HEK293T (cell line): ENCODE measurements at regions not wholly inside any gene's neighbourhood (a gene's known extent, or its start where the extent isn't known, plus 50 kb on each side); places are given as distances from the start of the nearest gene placed in this dataset.
"Not testable (repeated sequence)": the region's sequence is repeated elsewhere in the genome, so short reads cannot be mapped to it uniquely, and the experiment has no call there.

Source experiments
- CTCF ChIA-PET: fragments of 350-600 bp; formaldehyde crosslinking; extraction: SDS; loops from one replicate; lab custom pipeline; 2021; ENCODE audit warnings: antibody characterized with exemption, inconsistent platforms; lab: Yijun Ruan, JAX
- POLR2A ChIA-PET: fragments of 350-600 bp; formaldehyde crosslinking; extraction: SDS; loops from one replicate; lab custom pipeline; 2020; ENCODE audit warnings: antibody characterized with exemption, inconsistent platforms; lab: Yijun Ruan, JAX
- DNase-seq: peaks from one replicate; pipeline ENCODE4 v3.0.0; 2012; ENCODE audit warnings: mixed read lengths; ENCODE audit errors: extremely low spot score
- ARNT ChIP-seq: fragments of 450-650 bp; IDR thresholded peaks from 2 replicates; pipeline ENCODE4 v1.6.1; 2017; ENCODE audit warnings: mild to moderate bottlenecking
- BHLHE40 ChIP-seq: fragments of 450-650 bp; IDR thresholded peaks from 2 replicates; pipeline ENCODE4 v1.6.1; 2016; ENCODE audit warnings: mild to moderate bottlenecking, moderate library complexity, borderline replicate concordance
- CTBP1 ChIP-seq: fragments of 450-650 bp; IDR thresholded peaks from 2 replicates; pipeline ENCODE4 v1.6.1; 2016; ENCODE audit warnings: borderline replicate concordance
- ELF4 ChIP-seq: fragments of 450-650 bp; IDR thresholded peaks from 2 replicates; pipeline ENCODE4 v1.6.1; 2017; ENCODE audit warnings: antibody characterized with exemption
- FOXA1 ChIP-seq: fragments of 450-650 bp; IDR thresholded peaks from 2 replicates; pipeline ENCODE4 v1.6.1; 2016; ENCODE audit warnings: mild to moderate bottlenecking
- FOXK2 ChIP-seq: fragments of 450-650 bp; IDR thresholded peaks from 2 replicates; pipeline ENCODE4 v1.6.1; 2016; ENCODE audit warnings: mild to moderate bottlenecking
- FOXM1 ChIP-seq: fragments of 450-650 bp; IDR thresholded peaks from 2 replicates; pipeline ENCODE4 v1.6.1; 2017; ENCODE audit warnings: mild to moderate bottlenecking, borderline replicate concordance
- HDGF ChIP-seq: fragments of 450-650 bp; IDR thresholded peaks from 2 replicates; pipeline ENCODE4 v1.6.1; 2017; ENCODE audit warnings: antibody characterized with exemption, borderline replicate concordance
- L3MBTL2 ChIP-seq: fragments of 450-650 bp; conservative IDR thresholded peaks from 2 replicates; pipeline ENCODE4 v1.6.1; 2016; ENCODE audit warnings: mild to moderate bottlenecking
- LEF1 ChIP-seq: fragments of 450-650 bp; IDR thresholded peaks from 2 replicates; pipeline ENCODE4 v1.6.1; 2017; ENCODE audit warnings: mild to moderate bottlenecking, borderline replicate concordance
- NFRKB ChIP-seq: fragments of 450-650 bp; IDR thresholded peaks from 2 replicates; pipeline ENCODE4 v1.6.1; 2016; ENCODE audit warnings: mild to moderate bottlenecking, moderate library complexity
- SP1 ChIP-seq: fragments of 450-650 bp; IDR thresholded peaks from 2 replicates; pipeline ENCODE4 v1.6.1; 2017
- SUZ12 ChIP-seq: fragments of 450-650 bp; IDR thresholded peaks from 2 replicates; pipeline ENCODE4 v1.6.1; 2016; ENCODE audit warnings: mild to moderate bottlenecking
- TARDBP ChIP-seq: fragments of 450-650 bp; IDR thresholded peaks from 2 replicates; pipeline ENCODE4 v1.6.1; 2016
- ZNF384 ChIP-seq: fragments of 450-650 bp; IDR thresholded peaks from 2 replicates; pipeline ENCODE4 v1.6.1; 2016
- TF ChIP-seq, protein P1 (sequence below): fragments of 450-650 bp; IDR thresholded peaks from 2 replicates; pipeline ENCODE4 v1.6.1; 2016

DNA sequence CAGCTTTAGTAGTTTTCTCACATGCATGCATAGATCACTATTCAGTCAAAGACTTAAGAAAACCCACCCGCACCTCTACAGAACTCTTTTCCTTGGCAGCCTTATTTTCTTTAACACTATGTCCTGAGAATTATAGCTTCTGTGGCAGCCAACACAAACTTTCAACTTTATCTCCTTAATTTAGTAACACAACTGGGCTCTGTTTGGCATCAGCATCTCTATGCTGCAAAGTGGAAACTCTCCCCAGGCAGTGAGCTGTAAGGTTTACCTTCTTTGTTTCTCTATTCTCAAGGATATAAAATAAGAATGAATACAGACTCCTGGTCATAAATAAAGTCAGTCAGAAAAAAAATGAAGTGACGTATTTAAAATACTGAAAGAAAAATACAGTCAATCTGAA, 115.2 kb upstream of the PPP1R9A start:
- TF ChIP-seq LEF1 = no peak
- TF ChIP-seq TARDBP = no peak
- TF ChIP-seq ARNT = no peak
- TF ChIP-seq FOXK2 = no peak
- TF ChIP-seq SP1 = no peak
- no peak for TF ChIP-seq FOXM1
- no peak for TF ChIP-seq HDGF
- no peak for TF ChIP-seq ELF4
- TF ChIP-seq FOXA1 = no peak
- no peak for TF ChIP-seq L3MBTL2
- no peak for TF ChIP-seq SUZ12
- no peak for TF ChIP-seq CTBP1
- no peak for TF ChIP-seq ZNF384
- TF ChIP-seq NFRKB = no peak
- ChIA-PET POLR2A (no interaction called here), CTCF (no interaction called here)
- no peak for DNase-seq

DNA sequence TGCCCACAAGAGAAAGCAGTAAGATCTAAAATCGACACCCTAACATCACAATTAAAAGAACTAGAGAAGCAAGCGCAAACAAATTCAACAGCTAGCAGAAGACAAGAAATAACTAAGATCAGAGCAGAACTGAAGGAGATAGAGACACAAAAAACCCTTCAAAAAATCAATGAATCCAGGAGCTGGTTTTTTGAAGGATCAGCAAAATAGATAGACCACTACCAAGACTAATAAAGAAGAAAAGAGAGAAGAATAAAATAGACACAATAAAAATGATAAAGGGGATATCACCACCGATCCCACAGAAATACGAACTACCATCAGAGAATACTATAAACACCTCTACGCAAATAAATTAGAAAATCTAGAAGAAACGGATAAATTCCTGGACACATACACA, 110.0 kb upstream of the PPP1R9A start:
- CTCF ChIA-PET, DNase-seq, POLR2A ChIA-PET: not testable (repeated sequence)

DNA sequence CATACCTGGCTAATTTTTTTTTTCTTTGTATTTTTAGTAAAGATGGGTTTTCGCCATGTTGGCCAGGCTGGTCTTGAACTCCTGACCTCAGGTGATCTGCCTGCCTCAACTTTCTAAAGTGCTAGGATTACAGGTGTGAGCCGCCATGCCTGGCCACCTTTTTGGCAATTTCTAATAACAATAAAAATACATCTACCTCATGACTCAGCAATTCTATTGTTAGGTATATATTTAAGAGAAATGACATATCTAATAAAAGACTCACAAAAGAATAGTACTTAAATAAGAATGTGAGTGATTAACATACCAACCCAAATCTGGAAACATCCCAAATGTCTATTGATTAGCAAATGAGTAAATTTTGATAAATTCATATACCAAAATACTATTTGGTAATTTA, 103.6 kb upstream of the PPP1R9A start:
- POLR2A ChIA-PET = no interaction called here
- DNase-seq = no peak
- TF ChIP-seq HDGF (no peak), ARNT (no peak)
- CTCF ChIA-PET = no interaction called here

DNA sequence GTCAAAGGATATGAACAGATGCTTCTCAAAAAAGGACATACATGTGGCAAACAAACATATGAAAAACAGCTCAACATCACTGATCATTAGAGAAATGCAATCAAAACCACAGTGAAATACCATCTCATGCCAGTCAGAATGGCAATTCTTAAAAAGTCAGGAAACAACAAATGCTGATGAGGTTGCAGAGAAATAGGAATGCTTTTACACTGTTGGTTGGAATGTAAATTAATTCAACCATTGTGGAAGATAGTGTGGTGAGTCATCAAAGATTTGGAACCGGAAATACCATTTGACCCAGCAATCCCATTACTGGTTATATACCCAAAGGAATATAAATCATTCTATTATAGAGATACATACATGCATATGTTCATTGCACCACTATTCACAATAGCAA, 98.7 kb upstream of the PPP1R9A start:
- CTCF ChIA-PET, POLR2A ChIA-PET, DNase-seq: not testable (repeated sequence)

DNA sequence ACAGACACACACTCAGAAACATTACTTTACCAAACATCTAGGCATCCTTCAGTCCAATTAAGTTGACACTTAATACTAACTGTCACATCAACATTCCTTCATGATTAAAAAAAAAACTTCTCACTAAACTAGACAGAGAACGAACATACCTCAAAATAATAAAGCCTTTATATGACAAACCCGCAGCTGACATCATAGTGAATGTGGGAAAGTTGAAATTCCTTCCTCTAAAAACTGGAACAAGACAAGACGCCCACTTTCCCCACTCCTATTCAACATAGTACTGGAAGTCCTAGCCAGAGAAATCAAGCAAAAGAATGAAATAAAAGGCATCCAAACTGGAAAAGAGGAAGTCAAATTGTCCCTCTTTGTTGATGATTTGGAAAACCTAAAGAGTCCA, 96.9 kb upstream of the PPP1R9A start:
- CTCF ChIA-PET = no interaction called here
- DNase-seq = no peak
- TF ChIP-seq FOXM1 (no peak), BHLHE40 (no peak), SUZ12 (no peak), FOXA1 (no peak), HDGF (no peak), NFRKB (no peak), TARDBP (no peak), SP1 (no peak), ARNT (no peak), LEF1 (no peak), CTBP1 (no peak), ZNF384 (no peak), FOXK2 (no peak), ELF4 (no peak), L3MBTL2 (no peak)
- TF ChIP-seq, protein P1, sequence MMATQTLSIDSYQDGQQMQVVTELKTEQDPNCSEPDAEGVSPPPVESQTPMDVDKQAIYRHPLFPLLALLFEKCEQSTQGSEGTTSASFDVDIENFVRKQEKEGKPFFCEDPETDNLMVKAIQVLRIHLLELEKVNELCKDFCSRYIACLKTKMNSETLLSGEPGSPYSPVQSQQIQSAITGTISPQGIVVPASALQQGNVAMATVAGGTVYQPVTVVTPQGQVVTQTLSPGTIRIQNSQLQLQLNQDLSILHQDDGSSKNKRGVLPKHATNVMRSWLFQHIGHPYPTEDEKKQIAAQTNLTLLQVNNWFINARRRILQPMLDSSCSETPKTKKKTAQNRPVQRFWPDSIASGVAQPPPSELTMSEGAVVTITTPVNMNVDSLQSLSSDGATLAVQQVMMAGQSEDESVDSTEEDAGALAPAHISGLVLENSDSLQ = no peak
- POLR2A ChIA-PET = no interaction called here

DNA sequence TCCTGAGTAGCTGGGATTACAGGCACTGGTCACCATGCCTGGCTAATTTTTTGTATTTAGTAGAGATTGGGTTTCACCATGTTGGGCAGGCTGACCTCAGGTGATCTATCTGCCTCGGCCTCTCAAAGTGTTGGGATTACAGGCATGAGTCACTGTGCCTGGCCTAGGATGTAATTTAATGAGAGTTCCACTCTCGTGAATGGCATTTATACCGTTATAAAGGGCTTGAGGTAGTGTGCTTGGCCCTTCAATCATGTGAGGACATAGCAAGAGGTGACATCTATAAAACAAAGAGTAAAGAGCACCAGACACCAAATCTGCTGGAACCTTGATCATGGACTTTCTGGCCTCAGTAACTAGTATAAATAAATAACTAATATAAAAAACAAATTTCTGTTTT, 93.5 kb upstream of the PPP1R9A start:
- ChIA-PET POLR2A (no interaction called here), CTCF (no interaction called here)
- TF ChIP-seq, protein P1 = peak; percentile 62
- TF ChIP-seq LEF1 (no peak), BHLHE40 (no peak), SP1 (no peak), ELF4 (no peak)
- no peak for DNase-seq

DNA sequence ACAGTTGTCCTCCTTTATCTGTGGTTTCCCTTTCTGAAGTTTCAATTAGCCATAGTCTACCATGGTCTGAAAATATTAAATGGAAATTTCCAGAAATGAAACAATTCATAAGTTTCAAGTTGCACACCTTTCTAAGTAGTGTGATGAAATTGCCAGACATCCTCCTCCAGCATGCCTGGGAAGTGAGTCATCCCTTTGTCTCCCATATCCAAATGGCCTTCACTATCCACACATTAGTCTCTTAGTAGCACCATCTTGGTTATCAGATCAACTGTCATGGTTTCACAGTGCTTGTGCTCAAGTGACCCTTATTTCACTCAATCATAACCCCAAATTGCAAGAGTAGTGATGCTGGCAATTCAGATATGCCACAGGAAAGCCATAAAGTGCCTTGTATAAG, 83.4 kb upstream of the PPP1R9A start:
- CTCF ChIA-PET = no interaction called here
- POLR2A ChIA-PET = no interaction called here
- no peak for DNase-seq
- TF ChIP-seq ZNF384 = no peak
- TF ChIP-seq FOXA1 = no peak
- TF ChIP-seq SP1 = no peak
- TF ChIP-seq, protein P1 = no peak
- no peak for TF ChIP-seq TARDBP
- no peak for TF ChIP-seq NFRKB
- no peak for TF ChIP-seq L3MBTL2
- no peak for TF ChIP-seq ELF4
- no peak for TF ChIP-seq ARNT
- no peak for TF ChIP-seq FOXK2
- TF ChIP-seq HDGF = no peak
- no peak for TF ChIP-seq CTBP1
- TF ChIP-seq SUZ12 = no peak

DNA sequence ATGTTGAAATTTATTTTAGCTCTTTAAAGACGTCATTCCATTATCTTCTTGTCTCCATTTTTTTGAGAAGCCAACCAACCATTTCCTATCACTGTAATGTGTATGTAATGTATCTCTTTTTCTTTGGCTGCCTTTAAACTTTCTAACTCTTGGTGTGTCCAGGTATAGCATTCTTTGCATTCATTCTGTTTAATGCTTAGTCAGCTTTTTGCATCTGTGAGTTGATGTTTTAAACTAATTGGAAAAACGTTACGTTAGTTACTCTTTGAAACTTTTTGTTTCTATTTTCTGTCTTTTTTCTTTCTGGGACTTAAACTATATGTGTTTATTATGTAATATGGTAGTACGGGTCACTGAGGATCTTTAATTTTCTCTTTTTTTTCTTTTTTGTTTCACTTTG, 77.4 kb upstream of the PPP1R9A start:
- ChIA-PET CTCF (no interaction called here), POLR2A (no interaction called here)
- TF ChIP-seq SUZ12 (no peak), TARDBP (no peak), ZNF384 (no peak), LEF1 (no peak), FOXA1 (no peak), NFRKB (no peak), ELF4 (no peak), CTBP1 (no peak), HDGF (no peak), BHLHE40 (no peak), FOXM1 (no peak), ARNT (no peak), FOXK2 (no peak), SP1 (no peak), L3MBTL2 (no peak)
- TF ChIP-seq, protein P1 = no peak
- DNase-seq = no peak
